GM10266 (cell line): ENCODE measurements at regions not wholly inside any gene's neighbourhood (a gene's known extent, or its start where the extent isn't known, plus 50 kb on each side); places are given as distances from the start of the nearest gene placed in this dataset.
A peak's percentile ranks its signal among the peaks of the same experiment; 100 is the strongest.

ENCODE experiments used
- DNase-seq: peaks from one replicate; pipeline ENCODE4 v3.0.0; 2012; ENCODE audit errors: extremely low spot score
- TF ChIP-seq, protein P1 (sequence below): IDR thresholded peaks from 2 replicates; pipeline ENCODE4 v1.5.1; 2012; ENCODE audit warnings: mild to moderate bottlenecking, low read depth; ENCODE audit not compliant: control insufficient read depth, insufficient read depth; ENCODE audit errors: missing control alignments

DNA sequence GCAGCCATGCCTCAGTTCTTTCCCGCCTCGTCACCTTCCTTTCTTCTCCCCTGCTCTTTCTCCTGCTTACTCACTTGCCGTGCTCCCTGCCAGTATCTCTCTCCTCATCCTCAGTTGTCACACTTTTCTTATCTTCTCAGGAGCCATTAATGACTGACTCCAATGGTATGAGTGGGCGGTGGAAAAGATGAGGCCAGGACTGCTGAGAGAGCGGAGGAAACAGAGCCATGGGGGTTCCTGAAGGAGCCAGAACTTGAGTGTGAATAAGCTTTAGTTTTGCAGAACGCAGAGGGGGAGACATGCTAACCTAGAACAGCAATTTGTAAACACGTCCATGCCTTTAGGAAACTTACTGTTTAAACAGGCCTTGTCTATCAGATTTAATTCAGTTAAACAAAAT is 126.5 kb downstream of the CHIC2 start:
- TF ChIP-seq, protein P1, sequence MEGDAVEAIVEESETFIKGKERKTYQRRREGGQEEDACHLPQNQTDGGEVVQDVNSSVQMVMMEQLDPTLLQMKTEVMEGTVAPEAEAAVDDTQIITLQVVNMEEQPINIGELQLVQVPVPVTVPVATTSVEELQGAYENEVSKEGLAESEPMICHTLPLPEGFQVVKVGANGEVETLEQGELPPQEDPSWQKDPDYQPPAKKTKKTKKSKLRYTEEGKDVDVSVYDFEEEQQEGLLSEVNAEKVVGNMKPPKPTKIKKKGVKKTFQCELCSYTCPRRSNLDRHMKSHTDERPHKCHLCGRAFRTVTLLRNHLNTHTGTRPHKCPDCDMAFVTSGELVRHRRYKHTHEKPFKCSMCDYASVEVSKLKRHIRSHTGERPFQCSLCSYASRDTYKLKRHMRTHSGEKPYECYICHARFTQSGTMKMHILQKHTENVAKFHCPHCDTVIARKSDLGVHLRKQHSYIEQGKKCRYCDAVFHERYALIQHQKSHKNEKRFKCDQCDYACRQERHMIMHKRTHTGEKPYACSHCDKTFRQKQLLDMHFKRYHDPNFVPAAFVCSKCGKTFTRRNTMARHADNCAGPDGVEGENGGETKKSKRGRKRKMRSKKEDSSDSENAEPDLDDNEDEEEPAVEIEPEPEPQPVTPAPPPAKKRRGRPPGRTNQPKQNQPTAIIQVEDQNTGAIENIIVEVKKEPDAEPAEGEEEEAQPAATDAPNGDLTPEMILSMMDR, result no peak
- no peak for DNase-seq

DNA sequence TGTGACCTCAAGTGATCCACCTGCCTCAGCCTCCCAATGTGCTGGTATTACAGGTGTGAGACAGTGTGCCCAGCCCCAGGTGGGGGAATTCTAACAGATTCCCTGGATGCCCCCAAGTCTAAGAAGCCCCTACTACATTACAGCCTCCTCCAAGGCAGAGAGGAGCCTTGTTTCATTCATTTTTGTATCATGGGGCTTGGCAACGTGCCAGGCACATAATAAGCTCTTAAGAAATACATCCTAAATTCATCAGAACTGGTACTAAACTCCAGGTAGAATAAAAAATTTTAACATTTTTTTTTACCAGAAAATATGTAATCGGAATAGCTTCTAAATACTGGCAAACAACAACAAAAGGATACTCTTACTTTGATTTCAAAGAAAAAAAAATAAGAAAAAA is 127.1 kb downstream of the CHIC2 start:
- TF ChIP-seq, protein P1, result no peak
- no peak for DNase-seq

GRCh38 chr4:53935780-53936179 is 128.6 kb downstream of the CHIC2 start:
- no peak for DNase-seq
- TF ChIP-seq, protein P1, result no peak

DNA sequence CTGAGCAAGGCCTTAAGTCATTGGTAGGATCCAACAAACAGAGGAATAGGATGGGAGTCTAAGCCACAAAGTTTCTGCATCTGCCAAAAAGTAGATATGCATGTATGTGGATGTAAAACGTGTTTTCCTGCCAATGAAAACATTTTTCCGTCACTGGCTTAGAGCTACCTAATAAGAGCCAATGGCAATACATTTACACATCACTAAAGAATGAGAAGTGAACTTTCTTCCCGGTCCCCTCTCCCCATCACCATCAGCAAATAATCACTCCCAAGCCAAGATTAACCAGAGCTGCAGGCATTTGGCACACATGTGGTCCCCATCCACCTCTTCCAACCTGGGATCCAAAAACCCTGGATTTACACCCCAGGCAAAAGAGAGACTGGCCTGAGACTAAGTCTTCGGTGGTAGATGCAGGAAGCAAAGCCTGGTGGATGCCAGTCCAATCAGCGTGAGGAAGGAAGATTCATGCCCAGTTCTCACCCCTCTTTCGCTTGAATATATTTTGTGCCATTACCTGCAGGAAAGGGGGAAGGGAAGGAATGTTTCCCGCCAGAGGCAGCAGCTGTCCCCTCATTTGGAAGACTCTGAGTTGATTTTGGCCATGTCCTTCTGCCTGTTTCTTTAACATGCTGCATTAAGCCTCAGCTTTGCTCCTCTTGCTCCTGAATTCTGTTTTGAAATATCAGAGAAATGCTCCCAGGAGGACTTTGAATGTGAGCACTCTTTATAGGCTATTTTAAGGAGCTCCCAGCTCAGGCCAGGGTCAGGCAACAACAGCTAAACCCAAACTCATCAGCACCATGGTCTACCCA is 131.4 kb downstream of the CHIC2 start:
- TF ChIP-seq, protein P1, result no peak
- no peak for DNase-seq

DNA sequence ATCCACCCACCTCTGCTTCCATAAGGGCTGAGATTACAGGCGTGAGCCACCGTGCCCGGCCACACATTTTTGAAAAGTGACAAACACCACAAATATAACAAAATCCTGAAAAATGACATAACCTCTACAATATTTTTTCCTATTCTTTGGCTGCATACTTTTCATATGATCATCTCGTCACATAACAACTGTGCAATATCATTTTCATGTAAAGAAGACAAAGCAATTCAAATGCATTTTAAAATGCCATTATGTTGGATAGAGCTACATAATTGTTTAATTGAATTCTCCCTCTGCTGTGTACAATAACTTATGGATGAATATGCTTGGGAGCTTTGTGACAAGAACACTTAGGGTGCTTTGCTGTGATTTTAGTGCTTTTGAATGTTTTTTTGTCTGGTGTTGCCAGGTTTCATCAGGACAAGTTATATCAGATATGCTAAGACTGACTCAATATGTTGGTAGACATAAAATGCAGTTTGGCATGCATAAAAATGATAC is 132.9 kb downstream of the CHIC2 start:
- no peak for DNase-seq
- TF ChIP-seq, protein P1, result no peak

DNA sequence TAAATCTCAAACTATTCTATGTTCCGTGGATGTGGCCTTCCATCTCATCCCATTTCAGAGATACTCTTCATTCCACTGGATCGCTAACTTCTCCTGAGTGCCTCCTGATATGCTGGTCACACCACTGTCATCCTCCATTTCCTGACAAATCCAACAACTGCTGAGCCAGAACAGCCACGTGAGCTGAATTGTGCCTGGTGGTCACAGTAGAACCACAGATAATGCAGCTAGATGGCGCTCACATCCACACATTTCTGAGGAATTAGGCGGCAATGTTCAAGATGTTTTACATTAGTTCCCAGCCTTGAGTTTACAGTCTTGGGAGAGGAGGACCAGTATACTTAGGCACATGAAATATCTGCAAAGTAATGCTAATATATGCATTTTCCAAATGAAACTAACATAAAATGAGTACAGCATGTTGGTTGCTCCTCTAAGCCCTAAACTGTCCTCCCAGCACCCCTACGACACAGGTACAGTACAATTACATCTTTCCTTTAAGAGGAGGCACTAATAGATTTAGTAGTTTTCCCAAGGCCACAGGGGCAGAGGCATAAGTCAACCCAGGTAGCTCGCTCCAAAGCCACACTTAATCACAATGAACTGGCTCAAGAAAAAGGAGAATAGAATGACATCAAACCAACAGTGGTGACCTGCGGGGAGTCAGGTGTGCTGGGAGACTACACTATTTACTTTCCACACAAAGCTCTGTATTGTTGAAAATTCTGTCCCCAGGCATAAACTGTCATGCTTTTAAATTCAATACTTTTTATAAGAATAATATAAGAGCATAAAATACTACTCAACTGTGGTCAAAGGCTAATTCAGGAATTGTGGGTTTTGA is 134.2 kb downstream of the CHIC2 start:
- peak; percentile 58 for DNase-seq
- TF ChIP-seq, protein P1, result peak; percentile 75

GRCh38 chr4:53929311-53929710 is 135.1 kb downstream of the CHIC2 start:
- TF ChIP-seq, protein P1, result no peak
- no peak for DNase-seq
